Neural cell (in vitro differentiated cells): ENCODE measurements at regions not wholly inside any gene's neighbourhood (a gene's known extent, or its start where the extent isn't known, plus 50 kb on each side); places are given as distances from the start of the nearest gene placed in this dataset.

ENCODE experiments used
- H2AFZ ChIP-seq: fragments of 200-600, 300-800 bp; sonication (generic), shearing (Covaris generic); 2 replicates; pipeline ENCODE4 v1.6.0; 2014; ENCODE audit warnings: low read depth, mild to moderate bottlenecking, antibody characterized with exemption, low read length, moderate library complexity
- H3F3A ChIP-seq: fragments of 200-600 bp; shearing (Covaris generic); 2 replicates; pipeline ENCODE4 v1.6.1; 2016; ENCODE audit warnings: mild to moderate bottlenecking, moderate library complexity, mixed read lengths, antibody characterized with exemption, low read length; ENCODE audit not compliant: insufficient read depth, poor library complexity, severe bottlenecking
- H3K27ac ChIP-seq: fragments of 200-600, 300-800 bp; sonication (generic), shearing (Covaris generic); 2 replicates; pipeline ENCODE4 v1.5.1; 2014; ENCODE audit warnings: mild to moderate bottlenecking, low read length, moderate library complexity
- H3K27me3 ChIP-seq: fragments of 300-800, 200-600 bp; sonication (generic), shearing (Covaris generic); 2 replicates; pipeline ENCODE4 v1.6.0; 2014; ENCODE audit warnings: mild to moderate bottlenecking, low read depth, low read length, moderate library complexity; ENCODE audit not compliant: insufficient read depth
- H3K36me3 ChIP-seq: fragments of 300-800, 200-600 bp; sonication (generic), shearing (Covaris generic); 2 replicates; pipeline ENCODE4 v1.5.1; 2014; ENCODE audit warnings: mild to moderate bottlenecking, antibody characterized with exemption, low read length, moderate library complexity; ENCODE audit not compliant: insufficient read depth
- H3K4me2 ChIP-seq: fragments of 300-800, 200-600 bp; sonication (generic), shearing (Covaris generic); 2 replicates; pipeline ENCODE4 v1.6.0; 2014; ENCODE audit warnings: mild to moderate bottlenecking, low read length
- H3K4me3 ChIP-seq: fragments of 300-800, 200-600 bp; sonication (generic), shearing (Covaris generic); 2 replicates; pipeline ENCODE4 v1.5.1; 2014; ENCODE audit warnings: mild to moderate bottlenecking, low read length, moderate library complexity
- H3K79me2 ChIP-seq: fragments of 200-600 bp; shearing (Covaris generic); replicated peaks from 2 replicates; pipeline ENCODE4 v1.6.0; 2014; ENCODE audit warnings: mild to moderate bottlenecking, low read length, moderate library complexity; ENCODE audit not compliant: insufficient read depth
- H3K9ac ChIP-seq: fragments of 300-800, 200-600 bp; sonication (generic), shearing (Covaris generic); 2 replicates; pipeline ENCODE4 v1.6.1; 2016; ENCODE audit warnings: mild to moderate bottlenecking, low read length, mixed read lengths
- H3K9me2 ChIP-seq: fragments of 200-600 bp; shearing (Covaris generic); 2 replicates; pipeline ENCODE4 v1.6.1; 2016; ENCODE audit warnings: mild to moderate bottlenecking, low read length, mixed read lengths; ENCODE audit not compliant: insufficient read depth
- H3K9me3 ChIP-seq: fragments of 200-600, 300-800 bp; sonication (generic), shearing (Covaris generic); 2 replicates; pipeline ENCODE4 v1.6.1; 2016; ENCODE audit warnings: mild to moderate bottlenecking, mixed run types, low read length, moderate library complexity, mixed read lengths
- H4K20me1 ChIP-seq: fragments of 200-600 bp; shearing (Covaris generic); 2 replicates; pipeline ENCODE4 v1.6.1; 2016; ENCODE audit warnings: mild to moderate bottlenecking, mixed run types; ENCODE audit not compliant: insufficient read depth
- EP300 ChIP-seq: fragments of 450-650 bp; conservative IDR thresholded peaks from 2 replicates; pipeline ENCODE4 v1.6.1; 2014; ENCODE audit warnings: antibody characterized with exemption, mild to moderate bottlenecking, moderate library complexity; ENCODE audit not compliant: poor library complexity, severe bottlenecking
- EZH2 ChIP-seq: fragments of 200-600, 300-800 bp; shearing (Covaris generic), sonication (generic); IDR thresholded peaks from 2 replicates; pipeline ENCODE4 v1.6.1; 2014; ENCODE audit warnings: antibody characterized with exemption, low read length, borderline replicate concordance, mild to moderate bottlenecking; ENCODE audit not compliant: insufficient read depth, poor library complexity, severe bottlenecking
- MXI1 ChIP-seq: fragments of 450-650 bp; conservative IDR thresholded peaks from 2 replicates; pipeline ENCODE4 v1.6.1; 2014; ENCODE audit warnings: antibody characterized with exemption, mild to moderate bottlenecking; ENCODE audit not compliant: poor library complexity, severe bottlenecking
- POLR2AphosphoS5 ChIP-seq: IDR thresholded peaks from 2 replicates; pipeline ENCODE4 v1.6.1; 2012
- RAD21 ChIP-seq: fragments of 450-650 bp; conservative IDR thresholded peaks from 2 replicates; pipeline ENCODE4 v1.6.1; 2014; ENCODE audit warnings: antibody characterized with exemption, mild to moderate bottlenecking, moderate library complexity
- SMC3 ChIP-seq: fragments of 450-650 bp; conservative IDR thresholded peaks from 2 replicates; pipeline ENCODE4 v1.6.1; 2014; ENCODE audit warnings: antibody characterized with exemption, mild to moderate bottlenecking, moderate library complexity; ENCODE audit not compliant: poor library complexity
- TAF1 ChIP-seq: IDR thresholded peaks from 2 replicates; pipeline ENCODE4 v1.6.1; 2012; ENCODE audit warnings: low read depth
- TF ChIP-seq, protein P1 (sequence below): IDR thresholded peaks from 2 replicates; pipeline ENCODE4 v1.6.1; 2012; ENCODE audit warnings: borderline replicate concordance
- TF ChIP-seq, protein P2 (sequence below): fragments of 450-650 bp; IDR thresholded peaks from 2 replicates; pipeline ENCODE4 v1.5.1; 2014; ENCODE audit warnings: antibody characterized with exemption, mild to moderate bottlenecking, moderate library complexity; ENCODE audit not compliant: poor library complexity, severe bottlenecking

DNA sequence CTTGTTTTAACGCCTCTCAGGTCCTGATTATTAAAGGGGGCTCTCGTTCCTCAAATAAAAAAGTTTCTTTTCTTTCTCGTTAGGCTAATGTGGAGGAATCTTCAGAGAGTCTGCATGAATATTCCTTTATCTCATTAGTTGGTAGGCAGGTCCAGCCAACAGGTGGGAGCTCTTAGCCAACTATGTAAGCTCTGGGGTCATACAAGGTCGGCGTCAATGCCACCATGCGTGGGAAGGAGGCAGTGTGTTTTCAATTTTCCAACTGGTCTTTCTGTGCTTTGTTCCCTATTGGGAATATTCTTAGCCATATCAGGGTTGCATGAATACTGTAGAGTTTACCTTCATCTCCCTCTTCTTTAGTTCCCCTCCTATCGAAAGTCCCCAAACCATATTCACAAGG, 118.5 kb upstream of the SVIL start:
- H3K4me2 ChIP-seq = no peak overlapping the region
- H3K9me3 ChIP-seq = no peaks in the 10 kb centered on the region
- H3K27ac ChIP-seq = no peak overlapping the region
- no peak overlapping the region for H3K9ac ChIP-seq
- no peaks in the 10 kb centered on the region for H3K79me2 ChIP-seq
- H3F3A ChIP-seq = no peaks in the 10 kb centered on the region
- H3K36me3 ChIP-seq = no peaks in the 10 kb centered on the region
- H3K27me3 ChIP-seq = no peaks in the 10 kb centered on the region
- no peaks in the 10 kb centered on the region for H3K9me2 ChIP-seq
- no peak overlapping the region for H2AFZ ChIP-seq
- H4K20me1 ChIP-seq = no peaks in the 10 kb centered on the region
- H3K4me3 ChIP-seq = no peak overlapping the region
- no peak for TF ChIP-seq EZH2
- no peak for TF ChIP-seq POLR2AphosphoS5
- TF ChIP-seq RAD21 = no peak
- TF ChIP-seq, protein P1, sequence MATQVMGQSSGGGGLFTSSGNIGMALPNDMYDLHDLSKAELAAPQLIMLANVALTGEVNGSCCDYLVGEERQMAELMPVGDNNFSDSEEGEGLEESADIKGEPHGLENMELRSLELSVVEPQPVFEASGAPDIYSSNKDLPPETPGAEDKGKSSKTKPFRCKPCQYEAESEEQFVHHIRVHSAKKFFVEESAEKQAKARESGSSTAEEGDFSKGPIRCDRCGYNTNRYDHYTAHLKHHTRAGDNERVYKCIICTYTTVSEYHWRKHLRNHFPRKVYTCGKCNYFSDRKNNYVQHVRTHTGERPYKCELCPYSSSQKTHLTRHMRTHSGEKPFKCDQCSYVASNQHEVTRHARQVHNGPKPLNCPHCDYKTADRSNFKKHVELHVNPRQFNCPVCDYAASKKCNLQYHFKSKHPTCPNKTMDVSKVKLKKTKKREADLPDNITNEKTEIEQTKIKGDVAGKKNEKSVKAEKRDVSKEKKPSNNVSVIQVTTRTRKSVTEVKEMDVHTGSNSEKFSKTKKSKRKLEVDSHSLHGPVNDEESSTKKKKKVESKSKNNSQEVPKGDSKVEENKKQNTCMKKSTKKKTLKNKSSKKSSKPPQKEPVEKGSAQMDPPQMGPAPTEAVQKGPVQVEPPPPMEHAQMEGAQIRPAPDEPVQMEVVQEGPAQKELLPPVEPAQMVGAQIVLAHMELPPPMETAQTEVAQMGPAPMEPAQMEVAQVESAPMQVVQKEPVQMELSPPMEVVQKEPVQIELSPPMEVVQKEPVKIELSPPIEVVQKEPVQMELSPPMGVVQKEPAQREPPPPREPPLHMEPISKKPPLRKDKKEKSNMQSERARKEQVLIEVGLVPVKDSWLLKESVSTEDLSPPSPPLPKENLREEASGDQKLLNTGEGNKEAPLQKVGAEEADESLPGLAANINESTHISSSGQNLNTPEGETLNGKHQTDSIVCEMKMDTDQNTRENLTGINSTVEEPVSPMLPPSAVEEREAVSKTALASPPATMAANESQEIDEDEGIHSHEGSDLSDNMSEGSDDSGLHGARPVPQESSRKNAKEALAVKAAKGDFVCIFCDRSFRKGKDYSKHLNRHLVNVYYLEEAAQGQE = no peak
- no peak for TF ChIP-seq SMC3
- TF ChIP-seq MXI1 = no peak
- TF ChIP-seq TAF1 = no peak
- no peak for TF ChIP-seq EP300
- TF ChIP-seq, protein P2, sequence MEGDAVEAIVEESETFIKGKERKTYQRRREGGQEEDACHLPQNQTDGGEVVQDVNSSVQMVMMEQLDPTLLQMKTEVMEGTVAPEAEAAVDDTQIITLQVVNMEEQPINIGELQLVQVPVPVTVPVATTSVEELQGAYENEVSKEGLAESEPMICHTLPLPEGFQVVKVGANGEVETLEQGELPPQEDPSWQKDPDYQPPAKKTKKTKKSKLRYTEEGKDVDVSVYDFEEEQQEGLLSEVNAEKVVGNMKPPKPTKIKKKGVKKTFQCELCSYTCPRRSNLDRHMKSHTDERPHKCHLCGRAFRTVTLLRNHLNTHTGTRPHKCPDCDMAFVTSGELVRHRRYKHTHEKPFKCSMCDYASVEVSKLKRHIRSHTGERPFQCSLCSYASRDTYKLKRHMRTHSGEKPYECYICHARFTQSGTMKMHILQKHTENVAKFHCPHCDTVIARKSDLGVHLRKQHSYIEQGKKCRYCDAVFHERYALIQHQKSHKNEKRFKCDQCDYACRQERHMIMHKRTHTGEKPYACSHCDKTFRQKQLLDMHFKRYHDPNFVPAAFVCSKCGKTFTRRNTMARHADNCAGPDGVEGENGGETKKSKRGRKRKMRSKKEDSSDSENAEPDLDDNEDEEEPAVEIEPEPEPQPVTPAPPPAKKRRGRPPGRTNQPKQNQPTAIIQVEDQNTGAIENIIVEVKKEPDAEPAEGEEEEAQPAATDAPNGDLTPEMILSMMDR = no peak

DNA sequence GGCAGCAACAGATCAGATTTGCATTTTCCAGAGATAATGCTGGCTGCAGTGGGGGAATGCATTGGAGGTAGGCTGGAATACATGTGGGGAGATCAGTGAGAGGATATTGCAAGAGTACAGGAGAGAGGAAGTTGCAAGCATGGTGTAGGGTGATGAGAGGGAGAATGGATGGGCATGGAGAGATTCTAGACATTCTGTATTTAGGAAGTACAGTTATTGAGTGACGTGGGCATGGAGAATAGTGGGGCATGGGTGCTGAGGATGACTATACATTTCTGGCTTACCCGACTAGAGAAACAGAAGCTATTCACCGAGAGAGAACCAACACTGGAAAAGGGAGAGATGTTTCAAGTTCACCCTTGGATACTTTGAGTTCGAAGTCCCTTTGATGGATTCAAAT, 116.9 kb upstream of the SVIL start:
- Histone ChIP-seq H3K9ac (no peak overlapping the region), H3K36me3 (no peaks in the 10 kb centered on the region), H3F3A (no peaks in the 10 kb centered on the region), H3K79me2 (no peaks in the 10 kb centered on the region), H4K20me1 (no peaks in the 10 kb centered on the region), H3K27ac (no peak overlapping the region), H2AFZ (no peak overlapping the region), H3K4me3 (no peak overlapping the region), H3K4me2 (no peak overlapping the region), H3K9me2 (no peaks in the 10 kb centered on the region), H3K9me3 (no peaks in the 10 kb centered on the region), H3K27me3 (no peaks in the 10 kb centered on the region)
- TF ChIP-seq SMC3 = no peak
- TF ChIP-seq, protein P1 = no peak
- no peak for TF ChIP-seq TAF1
- no peak for TF ChIP-seq RAD21
- TF ChIP-seq EZH2 = no peak
